ENCODE measurements at regions not wholly inside any gene's neighbourhood (a gene's known extent, or its start where the extent isn't known, plus 50 kb on each side); places are given as distances from the start of the nearest gene placed in this dataset.

GRCh38 chr3:30970183-30970582 lies 75.7 kb upstream of the GADL1 start:
- H3K9me3 ChIP-seq (ENCODE audit: control insufficient read depth in 1 of 2, insufficient read depth in 1 of 2, low read depth in 1 of 2, low read length in 2 of 2) = no peaks in the 10 kb centered on the region
- H3K9me2 ChIP-seq (ENCODE audit: insufficient read depth) = no peaks in the 10 kb centered on the region
- DNase-seq (ENCODE audit: low read depth, low spot score) (no peak), ATAC-seq (peak; percentile 63; the same call in 1 of the 2 replicates)
- TF ChIP-seq, protein P1, sequence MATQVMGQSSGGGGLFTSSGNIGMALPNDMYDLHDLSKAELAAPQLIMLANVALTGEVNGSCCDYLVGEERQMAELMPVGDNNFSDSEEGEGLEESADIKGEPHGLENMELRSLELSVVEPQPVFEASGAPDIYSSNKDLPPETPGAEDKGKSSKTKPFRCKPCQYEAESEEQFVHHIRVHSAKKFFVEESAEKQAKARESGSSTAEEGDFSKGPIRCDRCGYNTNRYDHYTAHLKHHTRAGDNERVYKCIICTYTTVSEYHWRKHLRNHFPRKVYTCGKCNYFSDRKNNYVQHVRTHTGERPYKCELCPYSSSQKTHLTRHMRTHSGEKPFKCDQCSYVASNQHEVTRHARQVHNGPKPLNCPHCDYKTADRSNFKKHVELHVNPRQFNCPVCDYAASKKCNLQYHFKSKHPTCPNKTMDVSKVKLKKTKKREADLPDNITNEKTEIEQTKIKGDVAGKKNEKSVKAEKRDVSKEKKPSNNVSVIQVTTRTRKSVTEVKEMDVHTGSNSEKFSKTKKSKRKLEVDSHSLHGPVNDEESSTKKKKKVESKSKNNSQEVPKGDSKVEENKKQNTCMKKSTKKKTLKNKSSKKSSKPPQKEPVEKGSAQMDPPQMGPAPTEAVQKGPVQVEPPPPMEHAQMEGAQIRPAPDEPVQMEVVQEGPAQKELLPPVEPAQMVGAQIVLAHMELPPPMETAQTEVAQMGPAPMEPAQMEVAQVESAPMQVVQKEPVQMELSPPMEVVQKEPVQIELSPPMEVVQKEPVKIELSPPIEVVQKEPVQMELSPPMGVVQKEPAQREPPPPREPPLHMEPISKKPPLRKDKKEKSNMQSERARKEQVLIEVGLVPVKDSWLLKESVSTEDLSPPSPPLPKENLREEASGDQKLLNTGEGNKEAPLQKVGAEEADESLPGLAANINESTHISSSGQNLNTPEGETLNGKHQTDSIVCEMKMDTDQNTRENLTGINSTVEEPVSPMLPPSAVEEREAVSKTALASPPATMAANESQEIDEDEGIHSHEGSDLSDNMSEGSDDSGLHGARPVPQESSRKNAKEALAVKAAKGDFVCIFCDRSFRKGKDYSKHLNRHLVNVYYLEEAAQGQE (IDR thresholded peaks at IDR 0.05; ENCODE audit: low read depth) = no peak
- peak; percentile 60 for TF ChIP-seq RAD21 (IDR thresholded peaks at IDR 0.05; ENCODE audit: low read depth)
- peak; percentile 35; a peak in 3 of 6 replicates for TF ChIP-seq CTCF (IDR thresholded peaks at IDR 0.05 in 2 of 3, conservative IDR thresholded peaks at IDR 0.05 in 1 of 3; ENCODE audit: borderline replicate concordance in 1 of 3, insufficient read depth in 1 of 3, low read depth in 2 of 3, low read length in 2 of 3)
- no peak for TF ChIP-seq SIN3A (IDR thresholded peaks at IDR 0.05; ENCODE audit: low read depth)
- TF ChIP-seq POLR2AphosphoS5 (IDR thresholded peaks at IDR 0.05; ENCODE audit: low read depth, low read length) = no peak
- TF ChIP-seq FOSL1 (IDR thresholded peaks at IDR 0.05; ENCODE audit: low read depth) = no peak
- no peak for TF ChIP-seq MAX (IDR thresholded peaks at IDR 0.05)
- TF ChIP-seq CBX3 (IDR thresholded peaks at IDR 0.05; ENCODE audit: low read depth) = no peak
- no peak for TF ChIP-seq EGR1 (IDR thresholded peaks at IDR 0.05; ENCODE audit: low read depth)
- TF ChIP-seq SP1 (IDR thresholded peaks at IDR 0.05; ENCODE audit: low read depth) = no peak
- TF ChIP-seq YY1 (IDR thresholded peaks at IDR 0.05; ENCODE audit: extremely low read depth, insufficient replicate concordance, low read depth, low read length) = no peak
- TF ChIP-seq EZH2phosphoT487 (IDR thresholded peaks at IDR 0.05; ENCODE audit: borderline replicate concordance) = no peak
- no peak for TF ChIP-seq ZNF274 (IDR thresholded peaks at IDR 0.05; ENCODE audit: low read depth, low read length)
- no peak for TF ChIP-seq TCF7L2 (IDR thresholded peaks at IDR 0.05; ENCODE audit: borderline replicate concordance, extremely low read depth, insufficient read depth, insufficient read length)
- H3K27ac ChIP-seq (ENCODE audit: low read depth, low read length) = no peak overlapping the region
- H3K4me2 ChIP-seq (ENCODE audit: low read length) = no peak overlapping the region
- no peaks in the 10 kb centered on the region for H3K79me2 ChIP-seq (ENCODE audit: insufficient read depth, low read length)
- intact Hi-C loops (cut with micrococcal nuclease) = loop anchor here (5.0 kb wide), 1 partner anchor 162 kb away; no protein-coding TSS in a partner anchor
- ChIA-PET POLR2A (no interaction called here), RAD21 (ENCODE audit: low non-redundant PET in 1 of 2, low total read pairs in 2 of 2, uncharacterized antibody in 2 of 2, unreplicated experiment in 2 of 2) (no interaction called here), CTCF (interaction anchor here (1.6 kb wide), 1 partner anchor 162 kb away, joined by 4 read pairs; no protein-coding TSS in a partner anchor)
- H2AFZ ChIP-seq (ENCODE audit: low read depth, low read length, poor library complexity, severe bottlenecking) = no peak overlapping the region
- no peaks in the 10 kb centered on the region for H3K4me1 ChIP-seq (ENCODE audit: control insufficient read depth in 1 of 2, insufficient read depth in 2 of 2, low read length in 2 of 2)
- H3K36me3 ChIP-seq (ENCODE audit: control insufficient read depth in 1 of 2, insufficient read depth in 2 of 2, low read length in 2 of 2) = no peaks in the 10 kb centered on the region
- no peak overlapping the region for H3K4me3 ChIP-seq (replicated peaks in 1 of 2; ENCODE audit: low read depth in 1 of 2, low read length in 2 of 2)
- no peaks in the 10 kb centered on the region for H4K20me1 ChIP-seq (ENCODE audit: insufficient read depth)
- H3K27me3 ChIP-seq (ENCODE audit: insufficient read depth, low read length) = no peaks in the 10 kb centered on the region
- H3K9ac ChIP-seq (ENCODE audit: low read length) = no peak overlapping the region
- no TSS peak for BruUV-seq (replicated peaks)

Data from HCT116 (cell line).